SK-N-SH (cell line): ENCODE measurements at regions not wholly inside any gene's neighbourhood (a gene's known extent, or its start where the extent isn't known, plus 50 kb on each side); places are given as distances from the start of the nearest gene placed in this dataset.

Experiments used
- CTCF ChIA-PET: fragments of 300-600, 350-600 bp; formaldehyde crosslinking; extraction: SDS; loops from one replicate; lab custom pipeline; 2021; lab: Yijun Ruan, JAX
- POLR2A ChIA-PET: fragments of 350-600 bp; sonication (Branson Sonifier 250); formaldehyde crosslinking; extraction: SDS; loops from one replicate; lab custom pipeline; 2020; ENCODE audit warnings: antibody characterized with exemption, inconsistent platforms; lab: Yijun Ruan, JAX
- DNase-seq: peaks from one replicate; pipeline ENCODE4 v3.0.0; 2012
- H2AFZ ChIP-seq: fragments of 200-600 bp; sonication (generic); 2 replicates; pipeline ENCODE4 v1.8.1; 2016; ENCODE audit warnings: antibody characterized with exemption, mild to moderate bottlenecking, low read depth
- H3F3A ChIP-seq: fragments of 200-600 bp; sonication (generic); replicated peaks from 2 replicates; pipeline ENCODE3; 2016; ENCODE audit warnings: antibody characterized with exemption, mild to moderate bottlenecking; ENCODE audit not compliant: insufficient read depth
- H3K27ac ChIP-seq, 2 experiments: fragments of 200-500 bp in 1 of 2; fragments of 200-600 bp in 1 of 2; sonication (Bioruptor generic) in 1 of 2; sonication (generic), shearing (Covaris generic) in 1 of 2; 2 replicates each; pipeline versions ENCODE4 v1.5.1 to v1.6.1; 2014 to 2016; ENCODE audit warnings: low read depth in 2 of 2, inconsistent platforms in 1 of 2, low read length in 1 of 2, mild to moderate bottlenecking in 1 of 2, mixed read lengths in 1 of 2
- H3K27me3 ChIP-seq: fragments of 200-600 bp; sonication (generic), shearing (Covaris generic); 2 replicates; pipeline ENCODE4 v1.6.1; 2016; ENCODE audit warnings: mixed run types; ENCODE audit not compliant: insufficient read depth
- H3K36me3 ChIP-seq, 2 experiments: fragments of 200-500 bp in 1 of 2; fragments of 200-600 bp in 1 of 2; sonication (Bioruptor generic) in 1 of 2; sonication (generic) in 1 of 2; replicated peaks in 1 of 2; 2 replicates each; pipeline versions ENCODE3 to v1.5.1; 2014 to 2016; ENCODE audit warnings: low read length in 1 of 2, mild to moderate bottlenecking in 1 of 2; ENCODE audit not compliant: insufficient read depth in 2 of 2, control insufficient read depth in 1 of 2
- H3K4me1 ChIP-seq, 2 experiments: fragments of 200-500 bp in 1 of 2; fragments of 200-600 bp in 1 of 2; sonication (Bioruptor generic) in 1 of 2; sonication (generic), shearing (Covaris generic) in 1 of 2; 2 replicates each; pipeline versions ENCODE4 v1.5.1 to v1.6.1; 2014 to 2016; ENCODE audit warnings: low read depth in 1 of 2, low read length in 1 of 2, mixed run types in 1 of 2; ENCODE audit not compliant: insufficient read depth in 2 of 2, control insufficient read depth in 1 of 2
- H3K4me2 ChIP-seq: fragments of 200-600 bp; sonication (generic), shearing (Covaris generic); 2 replicates; pipeline ENCODE4 v1.6.1; 2017; ENCODE audit warnings: mixed run types
- H3K4me3 ChIP-seq, 2 experiments: fragments of 200-500 bp in 1 of 2; fragments of 200-600 bp in 1 of 2; sonication (Bioruptor generic) in 1 of 2; sonication (generic), shearing (Covaris generic) in 1 of 2; 2 replicates each; pipeline versions ENCODE4 v1.5.1 to v1.8.1; 2014 to 2016; ENCODE audit warnings: low read depth in 2 of 2, inconsistent platforms in 1 of 2, low read length in 1 of 2, mild to moderate bottlenecking in 1 of 2, mixed read lengths in 1 of 2, moderate library complexity in 1 of 2
- H3K79me2 ChIP-seq: fragments of 200-600 bp; sonication (generic); 2 replicates; pipeline ENCODE4 v1.8.1; 2017; ENCODE audit warnings: mild to moderate bottlenecking; ENCODE audit not compliant: insufficient read depth
- H3K9ac ChIP-seq: fragments of 200-600 bp; sonication (generic); 2 replicates; pipeline ENCODE4 v1.6.1; 2017; ENCODE audit warnings: mixed run types
- H3K9me2 ChIP-seq: fragments of 200-600 bp; sonication (generic); 2 replicates; pipeline ENCODE4 v1.6.1; 2017; ENCODE audit warnings: mixed run types
- H3K9me3 ChIP-seq: fragments of 200-600 bp; sonication (generic); 2 replicates; pipeline ENCODE4 v1.6.1; 2017; ENCODE audit warnings: mixed run types, mild to moderate bottlenecking, moderate library complexity
- H4K20me1 ChIP-seq: fragments of 200-600 bp; sonication (generic); 2 replicates; pipeline ENCODE4 v1.6.1; 2017; ENCODE audit warnings: mild to moderate bottlenecking, mixed run types; ENCODE audit not compliant: insufficient read depth
- CTCF ChIP-seq: fragments of 200-600 bp; sonication (generic); IDR thresholded peaks from 2 replicates; pipeline ENCODE4 v1.6.1; 2017; ENCODE audit warnings: antibody characterized with exemption, mild to moderate bottlenecking, moderate library complexity
- ELF1 ChIP-seq: IDR thresholded peaks from 2 replicates; pipeline ENCODE4 v1.4.0; 2012
- EP300 ChIP-seq, 2 experiments: IDR thresholded peaks; 2 replicates each; pipeline versions ENCODE4 v1.4.0 to v1.6.1; 2012; ENCODE audit warnings: borderline replicate concordance in 1 of 2, low read depth in 1 of 2, low read length in 1 of 2
- FOSL2 ChIP-seq: IDR thresholded peaks from 2 replicates; pipeline ENCODE4 v1.4.0; 2012; ENCODE audit warnings: low read depth, mild to moderate bottlenecking, moderate library complexity, borderline replicate concordance
- FOXM1 ChIP-seq: IDR thresholded peaks from 2 replicates; pipeline ENCODE4 v1.4.0; 2012; ENCODE audit warnings: low read depth, mild to moderate bottlenecking
- GABPA ChIP-seq: IDR thresholded peaks from 2 replicates; pipeline ENCODE4 v1.4.0; 2012; ENCODE audit warnings: low read depth, mild to moderate bottlenecking
- MAX ChIP-seq: IDR thresholded peaks from 2 replicates; pipeline ENCODE4 v1.4.0; 2012; ENCODE audit warnings: low read depth
- RFX5 ChIP-seq: IDR thresholded peaks from 2 replicates; pipeline ENCODE4 v1.6.1; 2012; ENCODE audit warnings: mild to moderate bottlenecking, improper control_type of control experiment, low read length
- RXRA ChIP-seq: IDR thresholded peaks from 2 replicates; pipeline ENCODE4 v1.4.0; 2012; ENCODE audit warnings: low read depth, mild to moderate bottlenecking, borderline replicate concordance
- SMC3 ChIP-seq: IDR thresholded peaks from 2 replicates; pipeline ENCODE4 v1.6.1; 2012; ENCODE audit warnings: low read depth, low read length, improper control_type of control experiment
- TCF12 ChIP-seq: IDR thresholded peaks from 2 replicates; pipeline ENCODE4 v1.4.0; 2012
- ZBTB33 ChIP-seq: IDR thresholded peaks from 2 replicates; pipeline ENCODE4 v1.4.0; 2012; ENCODE audit warnings: low read depth, borderline replicate concordance
- WGBS: methylation state at CpG from one replicate; pipeline ENCODE4 v1.1.6; 2017; ENCODE audit warnings: low lambda C conversion rate; 5-methylcytosine and 5-hydroxymethylcytosine counted together

GRCh38 chr10:61073391-61073790 is 129.4 kb upstream of the RHOBTB1 start:
- no peak for TF ChIP-seq SMC3
- no peak for TF ChIP-seq MAX
- TF ChIP-seq ZBTB33, result no peak
- TF ChIP-seq RFX5, result no peak
- no peak for TF ChIP-seq EP300 (IDR thresholded peaks at IDR 0.05; ENCODE audit: borderline replicate concordance in 1 of 2, low read depth in 1 of 2, low read length in 1 of 2)
- no peak for TF ChIP-seq TCF12
- no peak for TF ChIP-seq ELF1
- no peak overlapping the region for H3K9ac ChIP-seq
- no peaks in the 10 kb centered on the region for H3K9me3 ChIP-seq
- H3K4me1 ChIP-seq, result peaks cover 0 to 5% of the 10 kb centered on the region in 2 experiments; a peak in 2 of 4 replicates
- ChIA-PET CTCF (no interaction called here), POLR2A (no interaction called here)
- no peak overlapping the region for H3K4me2 ChIP-seq
- H3K79me2 ChIP-seq, result no peaks in the 10 kb centered on the region
- 71% methylated on average over 2 of the region's 2 CpGs for WGBS
- no peaks in the 10 kb centered on the region for H3F3A ChIP-seq
- no peak for DNase-seq
- H3K27ac ChIP-seq, result no peak overlapping the region
- no peaks in the 10 kb centered on the region for H4K20me1 ChIP-seq
- no peaks in the 10 kb centered on the region for H3K9me2 ChIP-seq
- H2AFZ ChIP-seq, result no peak overlapping the region
- no peaks in the 10 kb centered on the region for H3K36me3 ChIP-seq
- no peaks in the 10 kb centered on the region for H3K27me3 ChIP-seq
- H3K4me3 ChIP-seq, result no peak overlapping the region

- Histone ChIP-seq H3K9me3 (no peaks in the 10 kb centered on the region), H3K4me2 (no peak overlapping the region), H3K79me2 (no peaks in the 10 kb centered on the region), H3K27ac (no peak overlapping the region), H2AFZ (no peak overlapping the region), H3F3A (no peaks in the 10 kb centered on the region), H4K20me1 (no peaks in the 10 kb centered on the region), H3K27me3 (no peaks in the 10 kb centered on the region), H3K4me3 (no peak overlapping the region), H3K9me2 (no peaks in the 10 kb centered on the region), H3K4me1 (peaks cover 0 to 5% of the 10 kb centered on the region in 2 experiments; a peak in 2 of 4 replicates), H3K36me3 (no peaks in the 10 kb centered on the region), H3K9ac (no peak overlapping the region)
- DNase-seq, result no peak
- POLR2A ChIA-PET, result no interaction called here
- no peak for TF ChIP-seq CTCF
- no peak for TF ChIP-seq RXRA
- no peak for TF ChIP-seq ELF1
- no peak for TF ChIP-seq FOXM1
- TF ChIP-seq GABPA, result no peak
- no peak for TF ChIP-seq FOSL2
- WGBS, result 90% methylated on average over 3 of the region's 3 CpGs
- CTCF ChIA-PET, result no interaction called here
These were observed 127.6 kb upstream of the RHOBTB1 start for GRCh38 chr10:61071580-61071979.
